HG02610 (cell line): ENCODE measurements at regions not wholly inside any gene's neighbourhood (a gene's known extent, or its start where the extent isn't known, plus 50 kb on each side); places are given as distances from the start of the nearest gene placed in this dataset.

Experiments
- ATAC-seq: cut with Tn5 transposase; IDR thresholded peaks from one replicate; pipeline ENCODE4 v1.9.1; 2021; ENCODE audit warnings: mild to moderate bottlenecking, moderate library complexity; ENCODE audit not compliant: unreplicated experiment

DNA sequence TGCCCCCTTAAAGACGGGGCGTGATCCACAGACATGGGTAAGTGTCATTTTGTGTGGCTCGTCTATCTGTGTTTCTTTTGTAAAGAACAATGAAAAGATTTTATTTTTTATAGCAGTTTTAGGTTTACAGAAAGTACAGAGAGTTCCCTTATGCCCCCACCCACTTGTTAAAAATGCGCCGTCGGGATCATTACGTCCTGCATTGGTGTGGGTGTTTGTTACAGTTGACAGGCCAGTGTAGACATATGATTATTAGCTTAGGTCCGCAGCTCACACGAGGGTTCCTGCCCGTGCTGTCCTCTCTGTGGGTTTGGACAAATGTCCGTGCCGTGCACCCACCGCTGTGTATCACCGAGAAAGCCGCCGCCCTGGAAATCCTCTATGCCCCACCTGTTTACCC is 50.5 kb downstream of the RGS12 start:
- no peak for ATAC-seq

DNA sequence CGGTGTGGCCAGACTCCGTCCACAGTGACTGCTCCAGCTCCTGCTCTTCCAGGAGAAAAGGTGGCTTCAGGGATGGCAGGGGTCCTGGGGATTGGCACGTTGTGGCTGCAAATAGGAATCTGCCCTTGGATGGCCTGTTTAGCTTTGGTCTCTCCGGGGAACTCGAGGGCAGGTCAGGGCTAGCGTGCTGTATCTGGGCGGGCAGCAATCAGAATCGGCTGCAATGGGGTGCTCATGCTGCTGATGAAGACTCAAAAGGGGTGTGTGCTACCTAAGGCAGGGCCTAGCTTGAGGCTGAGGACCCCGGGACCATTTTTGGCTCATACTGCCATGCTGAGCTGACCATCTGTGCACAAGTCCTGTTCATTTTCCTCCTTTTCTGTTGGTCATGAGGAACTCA is 51.3 kb downstream of the RGS12 start:
- no peak for ATAC-seq

DNA sequence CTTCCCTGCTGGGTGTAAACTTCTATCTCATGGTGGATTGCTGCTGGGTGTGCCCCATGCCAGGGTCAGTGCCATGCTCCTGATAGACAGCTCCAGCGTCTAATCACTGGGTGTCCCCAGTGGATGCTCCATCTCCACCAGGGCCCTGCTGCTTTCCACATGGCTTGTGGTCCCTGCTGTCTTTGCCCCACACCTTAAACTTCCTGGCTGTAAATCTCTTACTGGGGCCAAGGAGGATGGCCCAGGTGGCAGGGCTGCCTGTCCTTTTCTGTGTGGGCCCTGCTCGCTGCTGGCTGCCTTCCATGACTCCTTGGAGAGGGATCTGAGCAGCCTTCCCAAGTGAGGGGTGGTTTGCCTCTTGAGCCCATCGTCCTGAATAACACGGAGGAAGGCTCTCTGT is 51.8 kb downstream of the RGS12 start:
- ATAC-seq: no peak

DNA sequence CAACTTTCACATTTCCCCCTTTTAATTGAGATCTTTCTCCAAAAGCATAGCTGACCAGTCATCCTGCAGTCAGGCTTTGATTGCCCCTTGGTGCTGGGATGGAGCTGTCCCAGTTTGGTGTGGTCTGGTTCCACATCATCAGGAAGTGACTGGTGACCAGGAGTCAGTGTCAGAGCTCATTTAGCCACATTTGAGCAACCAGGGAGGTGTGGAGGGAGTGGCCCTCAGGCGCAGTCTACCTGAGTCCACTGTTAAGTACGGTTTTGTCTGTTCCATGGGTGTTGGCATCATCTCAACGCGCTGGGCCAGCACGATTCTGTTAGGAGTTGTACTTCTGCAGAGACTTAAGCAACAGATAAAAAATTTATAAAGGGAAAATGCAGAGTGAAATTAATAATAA is 52.6 kb downstream of the RGS12 start:
- no peak for ATAC-seq

DNA sequence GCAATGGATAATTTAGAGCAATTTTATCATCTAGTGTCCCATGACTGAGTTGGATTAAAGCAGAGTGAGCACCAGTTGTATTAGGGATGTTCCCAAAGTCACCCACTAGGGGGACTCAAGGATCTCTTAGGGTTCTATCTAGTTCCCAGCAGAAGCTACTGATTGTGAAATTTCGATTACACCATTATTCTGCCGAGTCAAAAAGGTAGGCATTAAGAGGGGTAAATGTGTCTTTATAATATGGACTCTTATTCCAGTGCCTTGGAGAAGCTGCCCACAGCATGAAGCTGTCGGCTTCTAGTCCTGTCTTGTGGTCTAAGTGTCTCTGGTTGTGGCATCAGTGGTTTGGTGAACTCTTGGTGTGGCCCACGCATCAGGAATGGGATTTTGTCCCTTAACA is 53.3 kb downstream of the RGS12 start:
- no peak for ATAC-seq

DNA sequence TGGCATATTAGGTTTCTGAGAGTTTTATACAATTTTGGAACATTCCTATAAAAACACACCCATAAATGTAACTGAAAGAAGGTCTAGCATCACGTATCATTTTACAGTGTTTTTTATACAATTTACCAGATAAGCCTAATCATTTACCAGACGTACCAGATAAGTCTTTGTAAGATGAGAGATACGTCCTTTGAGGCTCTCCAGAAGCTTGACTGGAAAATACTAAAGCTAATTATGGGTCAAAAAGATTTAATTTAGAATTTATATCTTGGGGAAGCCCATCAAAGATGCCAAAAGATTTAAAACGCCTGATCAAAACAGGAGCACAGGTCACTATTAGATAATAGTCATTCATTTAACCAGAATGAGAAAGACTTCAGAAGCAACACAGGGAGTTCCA is 55.0 kb downstream of the RGS12 start:
- ATAC-seq: no peak

DNA sequence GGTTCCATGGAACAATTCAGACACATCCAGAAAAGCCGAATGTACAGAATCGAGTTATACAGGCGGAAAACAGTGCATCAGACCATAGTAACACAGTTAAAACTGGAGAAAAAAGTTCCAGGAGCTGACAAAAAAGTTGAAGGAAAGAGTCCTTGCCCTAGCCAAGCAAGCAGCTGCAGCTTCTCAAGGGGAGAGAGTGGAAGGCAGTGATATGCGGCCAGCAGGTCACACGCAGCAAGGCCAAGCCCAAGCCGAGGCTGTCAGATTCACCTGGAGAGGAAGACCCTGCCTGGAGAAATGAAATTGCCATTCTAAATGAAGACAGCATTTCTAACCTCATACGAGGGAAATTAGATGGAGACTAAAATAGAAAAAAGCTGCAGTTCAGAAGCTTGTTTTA is 55.8 kb downstream of the RGS12 start:
- ATAC-seq: no peak

DNA sequence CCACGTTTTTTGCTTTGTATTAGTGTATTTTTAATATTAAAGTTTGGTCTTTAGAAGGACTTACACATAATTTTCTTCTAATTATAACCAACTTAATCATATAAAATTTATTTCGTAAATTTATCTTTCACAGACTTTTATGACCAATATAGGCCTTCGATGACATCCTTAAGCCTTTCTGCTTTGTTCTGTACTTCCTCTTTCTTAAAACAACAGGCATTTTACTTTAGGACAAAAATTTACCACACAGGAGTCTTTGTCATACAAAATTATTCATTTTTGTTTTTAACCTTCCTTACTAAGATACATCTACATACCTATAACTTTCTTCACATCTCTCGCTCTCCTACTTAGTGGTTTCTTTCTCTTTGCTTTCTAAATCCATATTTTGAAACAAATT is 56.3 kb downstream of the RGS12 start:
- no peak for ATAC-seq

DNA sequence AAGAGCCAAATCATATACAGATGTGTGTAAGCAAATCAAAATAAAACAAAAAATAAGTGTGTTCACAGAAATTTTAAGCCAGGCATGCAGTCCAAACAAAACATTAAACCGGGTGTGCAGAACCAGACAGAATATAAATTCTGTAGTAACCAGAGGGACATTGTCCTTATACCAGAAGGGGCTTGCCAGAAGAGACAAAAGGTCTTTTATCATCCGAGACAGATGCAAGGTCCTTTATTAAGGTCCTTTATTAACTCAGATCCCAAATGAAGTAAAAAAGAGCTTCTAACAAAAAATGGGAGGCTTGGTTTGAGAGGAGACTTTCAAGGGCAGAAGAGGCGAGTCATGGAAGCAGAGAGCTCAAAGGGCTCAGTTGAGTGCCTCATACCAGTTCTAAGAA is 59.2 kb downstream of the RGS12 start:
- no peak for ATAC-seq

DNA sequence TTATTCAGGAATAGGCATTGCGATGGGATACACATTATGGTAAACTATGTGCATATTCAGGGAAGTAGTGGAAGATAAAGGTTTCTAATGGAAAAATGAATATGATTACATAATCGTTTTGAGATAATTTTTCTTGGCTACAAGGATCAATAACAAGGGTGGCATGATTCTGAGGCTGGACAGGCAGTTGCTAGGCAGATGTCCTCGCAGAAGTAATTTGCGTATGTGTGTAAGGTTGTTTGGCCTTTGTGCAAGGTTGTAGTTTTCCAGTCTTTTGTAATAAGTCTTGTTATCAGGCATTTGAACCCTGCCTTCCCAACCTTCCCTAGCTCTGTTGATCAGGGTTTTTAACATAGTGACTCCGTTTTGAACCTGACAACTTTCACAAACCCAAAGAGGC is 59.7 kb downstream of the RGS12 start:
- ATAC-seq: no peak

DNA sequence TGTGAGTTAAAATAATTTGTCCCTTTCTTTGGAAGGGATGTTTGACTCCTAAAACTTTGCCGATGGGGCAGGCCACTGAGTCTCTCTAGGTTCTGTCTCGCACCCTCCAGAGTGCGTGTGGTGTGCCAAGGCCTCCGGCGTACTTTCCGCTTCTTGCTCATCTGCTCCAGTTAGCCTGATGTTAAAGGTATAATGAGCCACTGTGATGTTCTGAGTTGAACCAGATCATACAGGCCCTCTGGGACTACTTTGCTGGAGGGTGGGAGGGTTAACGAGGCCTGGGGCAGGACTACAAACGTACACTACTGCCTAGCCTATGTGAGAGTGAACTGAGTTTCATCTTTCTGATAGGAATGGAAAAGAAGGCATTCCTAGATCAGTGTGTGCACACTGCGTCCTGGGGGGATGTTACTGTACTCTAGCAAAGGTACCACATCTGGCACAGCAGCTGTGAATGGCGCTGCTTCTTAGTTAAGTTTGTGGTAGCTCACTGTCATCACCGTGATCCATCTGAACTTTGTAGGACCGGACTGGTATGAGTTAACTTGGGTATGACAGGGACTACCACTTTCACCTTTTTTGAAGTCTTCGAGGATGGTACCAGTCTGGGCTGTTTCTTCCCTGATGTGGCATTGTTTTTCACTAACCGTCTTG is 60.2 kb downstream of the RGS12 start:
- no peak for ATAC-seq

DNA sequence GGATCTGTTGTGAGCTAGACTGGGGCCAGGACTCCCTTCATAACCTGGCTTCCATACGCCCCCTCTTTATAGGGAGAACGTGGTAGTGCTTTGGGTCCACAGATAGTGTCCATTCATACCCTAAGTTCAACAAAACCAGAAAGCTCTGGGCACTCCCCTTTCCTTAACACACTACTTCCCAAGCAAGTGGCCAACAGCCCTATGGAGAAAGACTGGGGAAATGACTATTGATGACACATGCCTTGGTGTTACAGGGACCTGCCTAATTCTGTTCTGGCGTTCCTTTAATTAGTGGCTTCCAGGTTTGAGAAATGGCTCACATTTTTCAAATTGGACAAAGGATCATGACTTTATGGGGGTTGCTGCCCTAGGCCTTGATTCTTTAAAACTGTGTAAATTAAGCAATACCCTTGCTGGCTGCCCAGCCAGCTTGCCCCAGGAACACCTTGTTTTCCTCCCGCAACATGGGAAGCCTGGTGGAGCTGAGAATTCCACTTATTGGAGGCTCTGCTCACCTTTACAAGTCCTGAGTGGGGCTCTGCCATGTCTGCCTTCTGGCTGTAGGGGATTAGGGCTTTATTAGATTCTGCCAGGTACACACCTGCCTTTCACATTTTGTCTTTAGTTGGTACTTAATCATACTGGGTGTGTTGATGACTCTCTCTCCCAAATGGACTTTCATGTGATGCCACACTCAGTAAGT is 61.1 kb downstream of the RGS12 start:
- ATAC-seq: no peak

DNA sequence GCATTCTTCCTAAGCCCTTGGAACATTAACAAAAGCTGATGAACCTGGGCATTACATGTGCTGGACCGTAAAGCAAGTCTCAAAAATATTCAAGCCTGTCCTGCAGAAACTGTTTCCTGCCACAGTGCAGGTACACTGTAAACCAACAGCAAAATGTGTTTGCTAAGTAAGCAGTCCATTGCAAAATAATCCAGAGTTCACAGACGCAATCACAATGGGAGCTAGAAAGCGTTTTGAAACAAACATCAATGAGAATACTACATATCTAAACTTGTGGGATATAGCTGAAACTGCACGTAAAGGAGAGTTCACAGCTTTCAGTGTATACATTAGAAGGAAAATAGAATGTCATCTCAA is 61.6 kb downstream of the RGS12 start:
- ATAC-seq: no peak

DNA sequence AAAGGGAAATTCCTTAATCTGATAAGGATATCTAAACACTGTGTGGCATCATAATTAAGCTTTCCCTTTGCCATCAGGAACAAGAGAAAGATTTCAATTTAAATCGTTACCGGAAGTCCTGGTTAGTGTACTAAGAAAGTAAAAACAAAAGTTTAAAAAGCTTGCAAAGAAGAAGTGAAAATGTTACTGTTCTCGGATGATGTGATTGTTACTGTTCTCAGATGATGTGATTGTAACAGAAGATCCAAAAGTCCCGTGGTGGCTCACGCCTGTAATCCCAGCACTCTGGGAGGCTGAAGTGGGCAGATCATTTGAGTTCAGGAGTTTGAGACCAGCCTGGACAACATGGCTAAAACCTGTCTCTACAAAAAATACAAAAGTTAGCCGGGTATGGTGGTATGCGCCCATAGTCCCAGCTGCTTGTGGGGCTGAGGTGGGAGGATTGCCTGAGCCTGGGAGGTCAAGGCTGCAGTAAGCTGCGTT is 62.5 kb downstream of the RGS12 start:
- ATAC-seq: peak; percentile 72

DNA sequence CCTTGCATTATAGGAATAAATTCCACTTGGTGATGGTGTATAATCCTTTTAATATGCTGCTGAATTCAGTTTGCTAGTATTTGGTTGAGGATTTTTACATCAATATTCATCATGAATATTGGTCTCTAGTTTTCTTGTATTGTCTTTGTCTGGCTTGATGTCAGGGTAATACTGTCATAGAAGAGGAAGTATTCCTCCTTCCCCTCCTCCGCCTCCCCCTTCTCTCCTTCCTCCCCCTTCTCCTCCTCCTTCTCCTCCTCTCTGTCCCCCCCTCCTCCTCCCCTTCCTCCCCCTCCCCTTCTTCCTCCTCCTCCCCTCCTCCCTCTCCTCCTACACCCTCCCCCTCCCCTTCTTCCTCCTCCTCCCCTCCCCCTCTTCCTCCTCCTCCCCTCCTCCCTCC is 65.8 kb downstream of the RGS12 start:
- no peak for ATAC-seq

DNA sequence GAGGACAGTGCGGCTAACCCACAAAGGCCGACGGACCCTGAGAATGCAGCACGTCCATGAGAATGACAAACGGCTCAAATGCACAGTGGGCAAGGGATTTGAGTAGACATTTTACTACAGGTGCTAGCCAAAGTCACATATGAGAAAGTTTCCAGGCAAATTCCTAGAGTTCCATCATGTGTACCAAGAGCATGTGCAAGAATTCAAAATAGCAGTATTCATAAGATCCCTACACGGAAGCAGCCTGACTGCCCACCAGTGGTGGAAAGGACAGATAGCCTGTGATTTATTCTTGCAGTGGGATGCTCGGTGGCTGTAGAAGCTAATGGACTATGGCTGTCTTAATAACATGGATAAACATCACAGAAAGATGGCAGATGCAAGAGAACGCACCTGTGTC is 68.0 kb downstream of the RGS12 start:
- ATAC-seq: no peak

DNA sequence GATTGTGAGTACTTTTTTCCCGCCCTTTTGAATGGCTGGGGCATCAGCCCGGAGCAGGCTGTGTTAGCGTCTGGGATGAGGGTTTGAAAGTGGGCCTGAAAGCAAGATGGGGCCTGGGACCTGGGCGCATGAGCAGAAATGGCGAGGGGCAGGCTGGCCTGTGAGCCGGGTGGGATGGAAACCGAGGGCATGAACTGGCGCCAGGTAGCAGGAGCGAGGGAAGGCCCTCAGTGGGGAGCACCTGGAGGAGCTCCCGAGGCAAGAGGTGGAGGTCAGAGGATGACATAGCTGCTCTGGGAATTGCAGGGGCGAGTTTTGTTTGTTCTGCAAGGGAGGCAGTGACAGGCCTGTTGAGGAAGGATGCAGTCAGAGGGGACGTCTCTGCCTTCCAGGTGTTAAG is 68.6 kb downstream of the RGS12 start:
- no peak for ATAC-seq

DNA sequence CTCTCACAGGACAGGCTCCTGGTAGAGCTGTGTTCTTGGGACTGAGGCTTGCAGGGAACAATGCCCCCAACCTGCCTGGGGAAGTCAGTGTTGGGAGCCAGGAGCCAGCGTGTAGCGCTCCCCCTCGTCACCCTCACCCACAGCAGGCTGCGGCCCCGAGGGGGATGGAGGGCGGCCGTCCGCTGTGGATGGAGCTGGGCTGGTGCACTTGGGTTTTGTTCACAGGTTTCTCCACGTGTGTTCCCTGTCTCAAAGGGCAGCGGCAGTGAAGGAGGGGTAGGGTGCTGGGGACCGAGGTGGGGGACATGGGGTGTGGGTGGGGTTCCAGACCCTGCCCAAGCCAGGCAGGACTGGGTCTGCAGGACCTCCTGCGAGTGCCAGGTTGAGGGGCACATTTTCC is 69.1 kb downstream of the RGS12 start:
- no peak for ATAC-seq

DNA sequence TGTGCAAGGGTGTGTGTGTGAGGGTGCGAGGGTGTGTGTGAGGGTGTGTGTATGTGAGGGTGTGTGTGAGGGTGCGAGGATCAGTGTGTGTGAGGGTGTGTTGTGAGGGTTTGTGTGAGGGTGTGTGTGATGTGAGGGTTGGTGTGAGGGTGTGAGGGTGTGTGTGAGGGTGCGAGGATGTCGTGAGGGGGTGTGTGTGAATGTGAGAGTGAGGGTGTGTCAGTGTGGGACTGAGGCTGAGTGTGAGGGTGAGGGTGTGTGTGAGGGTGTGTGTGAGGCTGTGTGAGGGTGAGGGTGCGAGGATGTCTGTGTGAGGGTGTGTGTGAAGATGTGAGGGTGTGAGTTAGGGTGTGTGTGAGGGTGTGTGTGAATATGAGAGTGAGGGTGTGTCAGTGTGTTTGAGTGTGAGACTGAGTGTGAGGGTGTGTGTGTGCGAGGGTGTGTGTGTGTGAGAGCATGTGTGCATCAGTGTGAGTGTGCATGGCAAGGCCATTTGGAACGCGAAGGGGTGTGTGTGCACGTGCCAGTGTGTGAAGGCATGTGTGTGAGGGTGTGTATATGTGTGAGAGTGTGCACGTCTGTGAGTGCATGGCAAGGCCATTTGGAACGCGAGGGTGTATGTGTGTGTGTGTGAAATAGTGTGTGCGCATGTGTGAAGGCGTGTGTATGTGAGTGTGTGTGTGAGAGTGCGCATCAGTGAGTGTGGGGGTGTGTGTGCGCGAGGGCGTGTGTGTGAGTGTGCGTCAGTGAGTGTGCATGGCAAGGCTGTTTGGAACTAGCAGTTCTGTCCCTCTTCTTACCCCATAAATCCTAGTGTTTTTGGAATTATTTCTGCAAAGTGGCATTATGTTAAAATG is 69.8 kb downstream of the RGS12 start:
- no peak for ATAC-seq

DNA sequence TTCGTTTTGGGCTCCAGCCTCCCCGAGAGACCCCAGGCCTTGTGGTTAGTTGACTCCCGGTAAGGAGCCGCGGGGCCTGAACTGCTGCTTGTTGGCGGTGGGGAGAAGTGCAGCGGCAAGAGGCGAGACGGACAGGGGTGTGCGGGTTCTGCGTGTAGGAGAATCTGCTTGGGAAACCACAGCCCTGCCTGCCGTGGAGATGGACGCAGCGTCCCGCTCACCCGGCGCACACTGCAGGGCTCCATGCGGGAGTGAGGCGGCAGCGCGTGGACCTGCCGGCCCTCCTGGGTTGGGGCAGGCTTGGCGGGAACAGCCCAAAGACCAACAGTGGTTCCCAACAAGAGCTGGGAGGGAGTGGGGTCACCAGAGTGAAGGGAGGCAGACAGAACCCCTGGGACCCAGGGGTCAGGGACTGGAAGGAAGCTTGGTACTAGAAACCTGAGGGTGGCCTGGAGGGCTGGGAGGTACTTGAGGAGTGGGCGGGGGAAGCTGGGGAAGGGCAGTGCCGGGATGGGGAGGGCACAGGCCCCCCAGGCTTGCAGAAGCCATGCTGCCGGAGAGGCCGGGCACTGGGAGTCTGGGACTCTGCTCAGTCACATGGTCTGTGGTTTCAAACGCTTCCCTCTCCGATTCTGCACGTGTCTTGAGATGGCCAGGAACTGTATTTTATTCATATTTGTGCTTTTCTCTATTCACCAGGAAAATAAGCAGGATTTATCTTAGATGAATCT is 70.8 kb downstream of the RGS12 start:
- no peak for ATAC-seq

DNA sequence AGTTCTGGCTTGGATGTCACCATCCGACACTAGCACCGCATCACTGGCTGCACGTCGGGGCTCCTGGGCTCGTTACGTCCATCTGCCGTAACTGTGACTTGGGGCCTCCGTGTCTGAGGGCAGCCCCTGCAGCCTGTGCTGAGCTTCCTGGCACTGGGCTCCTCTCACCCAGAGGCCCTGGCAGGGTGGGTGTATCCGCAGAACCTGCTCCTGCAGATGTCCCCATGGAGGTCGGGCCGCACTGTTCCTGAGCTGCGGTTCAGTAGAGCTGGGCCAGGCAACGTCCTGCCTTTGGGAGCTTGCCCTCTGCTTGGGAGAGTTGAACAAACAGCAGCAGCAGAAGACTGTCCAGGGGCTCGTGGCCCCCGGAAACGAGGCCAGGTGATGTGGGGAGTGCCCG is 71.4 kb downstream of the RGS12 start:
- ATAC-seq: no peak
